Vagina (tissue), 2 donors: ENCODE measurements at regions not wholly inside any gene's neighbourhood (a gene's known extent, or its start where the extent isn't known, plus 50 kb on each side); places are given as distances from the start of the nearest gene placed in this dataset.

Source experiments
- CTCF ChIP-seq, 3 experiments: fragments of 450-650 bp in 2 of 3; fragments of 200-600 bp in 1 of 3; sonication (generic) in 1 of 3; IDR thresholded peaks; one replicate each; pipeline ENCODE4 v1.5.1; 2017 to 2019; ENCODE audit warnings: antibody characterized with exemption in 3 of 3, mild to moderate bottlenecking in 2 of 3, moderate library complexity in 2 of 3
- POLR2A ChIP-seq, 2 donors: fragments of 450-650 bp; IDR thresholded peaks; one replicate each; pipeline ENCODE4 v1.6.1; 2017; ENCODE audit warnings: antibody characterized with exemption in 2 of 2, mild to moderate bottlenecking in 2 of 2, moderate library complexity in 2 of 2

- TF ChIP-seq CTCF (IDR thresholded peaks at IDR 0.05): no peak
- no peak for TF ChIP-seq POLR2A (IDR thresholded peaks at IDR 0.05)
Measured at GRCh38 chr2:4192119-4192518, 488.7 kb downstream of the DCDC2C start.
